Bronchial epithelial cell (primary cell): ENCODE measurements at regions not wholly inside any gene's neighbourhood (a gene's known extent, or its start where the extent isn't known, plus 50 kb on each side); places are given as distances from the start of the nearest gene placed in this dataset.

Experiments
- DNase-seq: peaks from one replicate; pipeline ENCODE4 v3.0.0-alpha.2; 2010; ENCODE audit warnings: low read depth
- FAIRE-seq: peaks from 2 replicates; lab custom pipeline; 2011; peaks lifted over from hg19 to GRCh38; lab: Jason Lieb, UNC
- H3K27me3 ChIP-seq: 2 replicates; pipeline ENCODE4 v1.5.1; 2011; ENCODE audit warnings: low read length; ENCODE audit not compliant: control insufficient read depth, insufficient read depth
- H3K36me3 ChIP-seq: 2 replicates; pipeline ENCODE4 v1.5.1; 2011; ENCODE audit warnings: low read length; ENCODE audit not compliant: control insufficient read depth, insufficient read depth
- H3K4me3 ChIP-seq: 2 replicates; pipeline ENCODE4 v1.5.1; 2011; ENCODE audit warnings: mild to moderate bottlenecking, low read depth, low read length, control low read depth
- CTCF ChIP-seq: IDR thresholded peaks from 2 replicates; pipeline ENCODE4 v1.5.1; 2011; ENCODE audit warnings: mild to moderate bottlenecking, moderate library complexity, low read length, control low read depth, inconsistent platforms; ENCODE audit not compliant: insufficient read depth, severe bottlenecking

- DNase-seq (no peak), FAIRE-seq (no peak)
- H3K36me3 ChIP-seq = no peaks in the 10 kb centered on the region
- no peaks in the 10 kb centered on the region for H3K27me3 ChIP-seq
- no peak overlapping the region for H3K4me3 ChIP-seq
- TF ChIP-seq CTCF = no peak
These were observed 87.4 kb upstream of the CHORDC1 start for GRCh38 chr11:90310210-90310609.

- no peaks in the 10 kb centered on the region for H3K27me3 ChIP-seq
- DNase-seq = no peak
- TF ChIP-seq CTCF = no peak
- FAIRE-seq = no peak
- H3K36me3 ChIP-seq = no peaks in the 10 kb centered on the region
- H3K4me3 ChIP-seq = no peak overlapping the region
These were observed 86.8 kb upstream of the CHORDC1 start for GRCh38 chr11:90309693-90310092.

GRCh38 chr11:90294526-90294925 is 71.7 kb upstream of the CHORDC1 start:
- FAIRE-seq = no peak

GRCh38 chr11:90294091-90294490 is 71.2 kb upstream of the CHORDC1 start:
- no peak for DNase-seq
- Histone ChIP-seq H3K4me3 (no peak overlapping the region), H3K27me3 (no peaks in the 10 kb centered on the region), H3K36me3 (no peaks in the 10 kb centered on the region)
- no peak for TF ChIP-seq CTCF
- no peak for FAIRE-seq

More at GRCh38 chr11:90294526-90294925, 71.7 kb upstream of the CHORDC1 start:
- no peaks in the 10 kb centered on the region for H3K27me3 ChIP-seq
- no peaks in the 10 kb centered on the region for H3K36me3 ChIP-seq
- no peak for TF ChIP-seq CTCF
- DNase-seq = no peak
- no peak overlapping the region for H3K4me3 ChIP-seq

GRCh38 chr11:90288212-90288821 is 65.5 kb upstream of the CHORDC1 start:
- FAIRE-seq (no peak), DNase-seq (peak; percentile 27)
- Histone ChIP-seq H3K27me3 (no peaks in the 10 kb centered on the region), H3K36me3 (no peaks in the 10 kb centered on the region), H3K4me3 (no peak overlapping the region)
- TF ChIP-seq CTCF = peak; percentile 39

- DNase-seq (no peak), FAIRE-seq (no peak)
- no peak overlapping the region for H3K4me3 ChIP-seq
- no peaks in the 10 kb centered on the region for H3K27me3 ChIP-seq
- TF ChIP-seq CTCF = no peak
- H3K36me3 ChIP-seq = no peaks in the 10 kb centered on the region
These were observed 63.8 kb upstream of the CHORDC1 start for GRCh38 chr11:90286640-90287039.
